VCaP (cell line): ENCODE measurements at regions not wholly inside any gene's neighbourhood (a gene's known extent, or its start where the extent isn't known, plus 50 kb on each side); places are given as distances from the start of the nearest gene placed in this dataset.
"Not testable (repeated sequence)": the region's sequence is repeated elsewhere in the genome, so short reads cannot be mapped to it uniquely, and the experiment has no call there.

Experiments
- H3K27ac ChIP-seq: fragments of 450-650 bp; 2 replicates; pipeline ENCODE4 v1.5.1; 2017
- CTCF ChIP-seq: fragments of 450-650 bp; conservative IDR thresholded peaks from 2 replicates; pipeline ENCODE4 v1.5.1; 2017; ENCODE audit warnings: mild to moderate bottlenecking, moderate library complexity

DNA sequence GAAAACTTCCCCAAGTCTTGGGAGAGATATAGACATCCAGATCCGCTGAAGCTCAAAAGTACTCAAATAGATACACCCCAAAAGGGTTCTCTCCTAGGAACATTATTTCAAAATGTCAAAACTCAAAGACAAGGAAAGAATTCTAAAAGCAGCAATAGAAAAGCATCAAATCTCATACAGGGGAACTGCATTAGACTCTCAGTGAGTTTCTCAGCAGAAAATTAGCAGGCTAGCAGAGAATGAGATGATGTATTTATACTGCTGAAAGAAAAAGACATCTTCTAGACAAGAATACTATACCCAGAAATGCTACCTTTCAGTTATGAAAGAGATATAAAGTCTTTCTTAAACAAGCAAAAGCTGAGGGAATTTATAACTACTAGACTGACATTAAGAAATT lies 75.5 kb upstream of the RIMS1 start:
- no peak overlapping the region for H3K27ac ChIP-seq
- TF ChIP-seq CTCF, result no peak

DNA sequence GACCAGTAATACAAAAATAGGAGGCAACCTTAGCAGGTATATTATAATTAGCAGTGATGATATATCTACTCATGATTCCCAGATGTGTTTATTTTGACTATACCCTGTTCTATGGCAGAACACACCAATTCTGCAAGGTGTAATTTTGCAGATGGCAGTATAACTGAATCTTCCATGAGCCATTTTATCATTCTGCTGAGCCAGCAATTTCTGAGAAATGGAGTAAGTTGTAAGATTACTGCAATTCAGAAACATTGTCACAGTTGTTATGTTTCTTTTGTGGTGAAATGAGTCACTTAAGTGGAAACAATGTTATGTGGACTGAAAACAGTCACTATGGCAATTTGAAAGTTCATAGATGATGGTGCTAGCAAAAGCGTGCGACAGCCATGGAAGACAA lies 63.7 kb upstream of the RIMS1 start:
- no peak overlapping the region for H3K27ac ChIP-seq
- no peak for TF ChIP-seq CTCF

- H3K27ac ChIP-seq, result not testable (repeated sequence)
Observed at GRCh38 chr6:71832110-71832764, 54.1 kb upstream of the RIMS1 start.
